22Rv1 (cell line): ENCODE measurements at regions not wholly inside any gene's neighbourhood (a gene's known extent, or its start where the extent isn't known, plus 50 kb on each side); places are given as distances from the start of the nearest gene placed in this dataset.

ENCODE experiments used
- H3K27ac ChIP-seq: fragments of 450-650 bp; 2 replicates; pipeline ENCODE4 v1.5.1; 2017
- CTCF ChIP-seq: fragments of 450-650 bp; IDR thresholded peaks from 2 replicates; pipeline ENCODE4 v1.5.1; 2017; ENCODE audit warnings: mild to moderate bottlenecking
- ZFX ChIP-seq: fragments of 450-650 bp; IDR thresholded peaks from 2 replicates; pipeline ENCODE4 v1.6.1; 2017; ENCODE audit warnings: antibody characterized with exemption, borderline replicate concordance

GRCh38 chr16:26247063-26247462, 555.3 kb downstream of the HS3ST4 start:
- TF ChIP-seq CTCF, result no peak
- no peak for TF ChIP-seq ZFX
- no peak overlapping the region for H3K27ac ChIP-seq

GRCh38 chr16:26252598-26252997, 560.8 kb downstream of the HS3ST4 start:
- H3K27ac ChIP-seq, result no peak overlapping the region
- TF ChIP-seq CTCF, result no peak
- TF ChIP-seq ZFX, result no peak

GRCh38 chr16:26261621-26262020, 569.9 kb downstream of the HS3ST4 start:
- H3K27ac ChIP-seq, result no peak overlapping the region
- TF ChIP-seq CTCF, result no peak
- no peak for TF ChIP-seq ZFX

- no peak for TF ChIP-seq ZFX
- no peak for TF ChIP-seq CTCF
- H3K27ac ChIP-seq, result no peak overlapping the region
These were observed 571.6 kb downstream of the HS3ST4 start for GRCh38 chr16:26263406-26263805.

GRCh38 chr16:26267641-26268040, 575.9 kb downstream of the HS3ST4 start:
- H3K27ac ChIP-seq, result no peak overlapping the region
- TF ChIP-seq CTCF (no peak), ZFX (no peak)

- no peak overlapping the region for H3K27ac ChIP-seq
- TF ChIP-seq CTCF (no peak), ZFX (no peak)
These were observed 577.9 kb downstream of the HS3ST4 start for GRCh38 chr16:26269673-26270072.

GRCh38 chr16:26273607-26274006, 581.8 kb downstream of the HS3ST4 start:
- H3K27ac ChIP-seq, result no peak overlapping the region
- TF ChIP-seq ZFX (no peak), CTCF (no peak)
